NCI-H1105 (cell line): ENCODE measurements at regions not wholly inside any gene's neighbourhood (a gene's known extent, or its start where the extent isn't known, plus 50 kb on each side); places are given as distances from the start of the nearest gene placed in this dataset.
"Not testable (repeated sequence)": the region's sequence is repeated elsewhere in the genome, so short reads cannot be mapped to it uniquely, and the experiment has no call there.

ENCODE experiments used
- DNase-seq: peaks from one replicate; lab custom pipeline; 2025; lab: John Stamatoyannopoulos, UW

DNA sequence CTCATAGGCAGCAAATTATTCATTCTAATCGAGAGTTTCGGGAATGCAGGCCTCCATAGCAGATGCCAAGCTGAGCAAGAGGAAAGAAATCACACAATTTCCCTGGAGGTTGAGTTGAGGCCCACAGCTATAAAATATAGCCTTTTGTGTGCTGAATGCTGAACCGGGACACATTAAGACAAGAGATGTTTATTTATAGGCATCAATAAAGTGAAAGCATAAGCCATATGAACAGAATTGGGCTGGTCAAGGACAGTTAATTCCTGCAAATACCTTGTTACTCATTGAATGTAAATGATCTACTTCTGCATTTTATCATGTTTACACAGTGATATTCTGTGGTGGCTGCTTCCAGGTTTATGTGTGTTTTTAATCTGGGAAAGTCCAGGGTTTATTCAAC, 461.7 kb downstream of the KLF12 start:
- no peak for DNase-seq

DNA sequence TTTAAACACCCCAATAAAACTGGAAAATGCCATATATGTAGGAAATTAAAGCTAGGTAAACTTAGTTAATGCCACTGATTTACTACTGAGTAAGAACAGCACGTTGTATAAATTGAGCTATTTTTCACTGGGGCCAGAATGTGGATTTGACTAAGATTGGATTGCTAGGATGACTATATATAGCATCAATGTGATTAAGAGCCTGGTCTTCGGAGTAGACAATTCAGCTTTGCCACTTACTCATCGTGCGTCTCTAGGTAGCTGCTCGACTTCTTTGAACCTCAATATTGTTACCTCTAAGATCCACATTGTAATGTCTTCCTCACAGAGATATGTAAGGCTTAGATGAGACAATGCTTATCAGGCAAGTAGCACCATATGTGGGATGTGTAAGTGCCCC, 462.5 kb downstream of the KLF12 start:
- no peak for DNase-seq

DNA sequence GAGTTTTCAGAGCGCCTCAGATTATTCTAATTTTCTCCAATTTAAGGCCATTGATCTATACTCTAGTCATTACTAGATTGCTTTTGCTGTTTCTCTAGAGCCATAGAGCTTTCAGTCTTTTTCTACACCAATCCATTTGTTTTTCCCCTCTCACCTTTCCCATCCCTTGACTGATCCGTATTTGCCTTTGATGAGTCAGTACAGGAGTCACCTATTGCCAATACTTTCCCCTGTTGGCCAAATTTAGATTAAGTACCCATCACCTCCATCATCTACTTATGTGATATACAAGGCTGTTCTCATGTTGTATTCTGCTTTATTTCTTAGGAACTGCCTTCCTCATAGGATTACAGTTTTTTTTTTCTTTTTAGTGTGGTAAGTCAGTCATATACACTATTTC, 463.2 kb downstream of the KLF12 start:
- DNase-seq, result no peak

DNA sequence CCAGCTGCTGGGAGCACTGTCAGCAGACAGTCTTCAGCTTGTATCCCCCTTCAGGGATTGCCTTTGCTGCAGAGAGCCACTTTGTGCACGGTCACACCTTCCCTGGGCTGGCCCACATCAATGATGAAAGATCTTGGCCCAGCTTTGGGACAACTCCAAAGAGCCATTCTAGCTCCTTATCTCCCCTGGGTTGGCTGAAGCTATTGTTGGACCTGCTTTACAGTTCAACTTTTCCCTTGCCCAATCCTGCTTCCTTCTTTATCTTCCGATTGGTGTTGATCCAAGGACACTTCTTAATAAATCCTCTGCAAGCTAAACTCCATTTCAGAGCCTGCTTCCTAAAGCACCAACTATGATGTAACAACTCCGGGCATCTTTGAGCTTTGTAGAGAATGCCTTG, 466.4 kb downstream of the KLF12 start:
- DNase-seq, result no peak

DNA sequence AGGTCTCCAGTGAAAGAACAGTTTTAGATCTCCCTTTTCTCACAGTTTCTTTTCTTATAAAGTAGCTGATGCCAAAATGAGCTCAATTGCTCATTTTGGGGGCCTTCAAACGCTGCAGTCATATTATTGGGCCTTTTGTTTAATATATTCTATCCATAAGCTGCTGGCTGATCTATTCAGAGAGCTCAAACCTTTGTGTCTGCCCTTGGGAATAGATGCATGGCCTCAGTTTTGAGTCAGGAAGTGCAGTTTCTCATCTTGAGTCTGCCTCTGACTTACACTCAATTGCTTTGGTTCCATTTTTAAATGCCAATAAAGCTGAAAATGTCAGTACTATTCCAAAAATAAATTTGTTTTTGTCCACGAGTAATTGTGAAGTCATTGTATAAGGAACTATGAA, 468.9 kb downstream of the KLF12 start:
- DNase-seq, result no peak

DNA sequence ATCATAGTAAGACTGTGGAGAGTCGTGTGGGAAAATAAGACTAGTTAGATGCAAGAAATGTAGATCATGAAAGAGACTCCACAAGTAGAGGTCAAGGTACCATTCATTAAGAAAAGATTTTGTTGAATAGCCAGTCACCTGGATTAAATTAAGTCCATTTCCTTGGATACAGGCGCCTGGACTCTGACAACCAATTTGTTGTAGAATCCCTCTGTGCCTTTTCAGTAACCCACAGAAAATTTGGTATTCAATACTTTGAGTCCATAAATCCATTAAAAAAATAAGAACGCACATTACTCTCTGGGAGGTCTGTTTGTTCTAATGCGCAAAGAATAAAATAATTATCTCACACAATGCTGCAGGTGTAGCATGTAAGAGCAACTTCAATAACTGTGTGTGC, 469.4 kb downstream of the KLF12 start:
- no peak for DNase-seq

DNA sequence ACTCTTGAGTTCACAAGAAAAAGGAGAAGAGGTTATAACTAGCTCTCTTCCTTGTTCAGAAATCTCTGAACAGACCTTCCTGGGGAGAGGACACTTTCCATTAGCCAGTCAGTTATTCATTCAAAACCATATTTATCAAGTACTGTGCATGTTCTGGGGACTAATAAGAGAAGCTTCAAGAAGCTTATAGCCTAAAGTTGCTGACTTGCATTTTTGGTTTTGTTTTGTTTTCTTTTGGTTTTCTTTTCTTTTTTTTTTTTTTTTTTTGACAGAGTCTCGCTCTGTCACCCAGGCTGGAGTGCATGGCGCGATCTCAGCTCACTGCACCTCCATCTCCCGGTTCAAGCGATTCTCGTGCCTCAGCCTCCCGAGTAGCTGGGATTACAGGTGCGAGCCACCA, 471.4 kb downstream of the KLF12 start:
- no peak for DNase-seq

- DNase-seq, result no peak
Measured at GRCh38 chr13:73661687-73662425, 472.3 kb downstream of the KLF12 start.

DNA sequence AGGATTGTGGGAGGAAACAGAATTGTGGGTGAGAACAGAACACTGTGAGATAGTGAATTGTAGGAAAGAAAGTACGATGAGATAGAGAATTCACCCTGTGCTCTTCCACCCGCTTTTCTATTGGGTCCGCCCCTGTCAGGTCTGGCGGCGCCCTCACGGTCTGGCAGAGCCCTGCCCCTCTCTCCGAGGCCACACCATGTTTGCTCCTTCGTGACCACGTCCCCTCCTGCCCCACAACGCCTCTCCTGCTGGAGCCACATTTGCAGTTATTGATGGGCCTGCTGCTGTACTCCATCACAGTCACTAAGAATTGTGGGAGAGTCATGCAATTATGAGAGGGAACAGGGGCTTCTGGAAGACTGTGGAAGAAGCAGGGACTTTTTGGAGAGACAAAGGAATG, 473.1 kb downstream of the KLF12 start:
- no peak for DNase-seq

GRCh38 chr13:73658639-73659038, 475.6 kb downstream of the KLF12 start:
- no peak for DNase-seq

GRCh38 chr13:73657821-73658540, 476.2 kb downstream of the KLF12 start:
- DNase-seq, result no peak

- DNase-seq, result no peak
Measured at GRCh38 chr13:73656863-73657262, 477.3 kb downstream of the KLF12 start.

DNA sequence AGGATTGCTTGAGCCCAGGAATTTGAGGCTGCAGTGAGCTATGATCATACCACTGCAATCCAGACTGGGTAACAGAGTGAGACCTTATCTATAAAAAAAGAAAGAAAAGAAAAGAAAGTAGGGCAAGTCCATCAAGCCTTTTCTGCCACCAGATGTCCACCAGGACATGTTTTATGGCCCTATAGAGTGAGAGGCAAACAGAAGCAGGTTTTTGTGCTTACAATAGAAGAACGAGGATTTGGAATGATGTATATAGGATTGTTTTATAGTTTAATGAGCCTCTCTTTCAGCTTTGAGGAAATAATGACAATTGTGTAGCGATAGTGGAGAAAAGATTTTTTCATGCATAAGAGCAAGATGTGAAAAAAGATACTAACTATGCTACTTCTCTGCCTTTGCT, 480.5 kb downstream of the KLF12 start:
- no peak for DNase-seq

DNA sequence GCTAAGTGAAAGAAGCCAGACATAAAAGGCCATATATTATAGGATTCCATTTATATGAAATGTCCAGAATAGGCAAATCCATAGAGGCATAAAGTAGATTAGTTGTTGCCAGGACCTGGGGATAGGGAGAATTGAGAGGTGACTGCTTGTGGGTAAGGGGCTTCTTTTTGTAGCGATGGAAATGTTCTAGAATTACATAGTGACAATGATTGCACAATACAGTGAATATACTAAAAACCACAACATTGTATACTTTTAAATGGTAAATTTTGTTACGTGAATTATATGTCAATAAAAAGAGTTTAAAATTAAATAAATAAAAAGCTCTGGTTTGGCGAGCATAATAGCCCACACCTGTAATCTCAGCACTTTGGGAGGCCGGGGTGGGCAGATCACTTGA, 486.8 kb downstream of the KLF12 start:
- DNase-seq, result no peak

DNA sequence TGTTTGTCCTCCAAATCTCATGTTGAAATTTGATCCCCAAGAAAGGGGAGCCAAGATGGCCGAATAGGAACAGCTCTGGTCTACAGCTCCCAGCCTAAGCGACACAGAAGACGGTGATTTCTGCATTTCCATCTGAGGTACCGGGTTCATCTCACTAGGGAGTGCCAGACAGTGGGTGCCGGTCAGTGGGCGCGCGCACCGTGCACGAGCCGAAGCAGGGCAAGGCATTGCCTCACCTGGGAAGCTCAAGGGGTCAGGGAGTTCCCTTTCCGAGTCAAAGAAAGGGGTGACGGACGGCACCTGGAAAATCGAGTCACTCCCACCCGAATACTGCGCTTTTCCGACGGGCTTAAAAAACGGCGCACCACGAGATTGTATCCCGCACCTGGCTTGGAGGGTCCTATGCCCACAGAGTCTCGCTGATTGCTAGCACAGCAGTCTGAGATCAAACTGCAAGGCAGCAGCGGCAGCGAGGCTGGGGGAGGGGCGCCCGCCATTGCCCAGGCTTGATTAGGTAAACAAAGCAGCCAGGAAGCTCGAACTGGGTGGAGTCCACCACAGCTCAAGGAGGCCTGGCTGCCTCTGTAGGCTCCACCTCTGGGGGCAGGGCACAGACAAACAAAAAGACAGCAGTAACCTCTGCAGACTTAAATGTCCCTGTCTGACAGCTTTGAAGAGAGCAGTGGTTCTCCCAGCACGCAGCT, 493.6 kb downstream of the KLF12 start:
- DNase-seq, result not testable (repeated sequence)

- no peak for DNase-seq
Measured at GRCh38 chr13:73635166-73635787, 498.9 kb downstream of the KLF12 start.

DNA sequence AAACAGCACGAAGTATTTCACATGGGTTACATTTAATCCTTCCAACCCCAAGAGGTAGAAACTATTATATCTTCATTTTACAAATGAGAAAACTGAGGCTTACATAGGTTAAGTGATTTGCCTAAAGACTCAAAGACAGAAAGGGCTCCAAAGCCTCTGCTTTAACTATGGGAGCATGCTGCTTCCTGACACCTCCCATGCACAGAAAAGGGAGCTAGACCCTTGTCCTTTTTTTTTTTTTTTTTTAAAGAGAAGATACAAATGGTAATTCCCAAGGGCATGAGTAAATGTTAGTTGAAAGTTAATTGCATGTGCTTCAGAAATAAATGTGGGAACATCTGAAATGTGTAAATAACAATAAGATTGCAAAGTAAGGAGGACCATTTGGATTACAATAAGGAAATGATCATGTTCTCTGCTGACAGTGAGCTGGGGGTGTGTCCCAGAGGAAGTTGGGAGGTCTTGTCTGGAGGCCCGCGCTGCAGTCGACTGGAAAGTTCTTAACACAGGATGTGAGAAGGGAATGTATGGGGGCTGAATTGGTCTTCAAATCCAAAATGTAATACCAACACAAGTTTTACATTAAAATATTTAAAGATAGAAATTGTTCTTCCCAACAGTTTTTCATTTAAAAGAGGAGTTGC, 500.3 kb downstream of the KLF12 start:
- no peak for DNase-seq

GRCh38 chr13:73631411-73631810, 502.8 kb downstream of the KLF12 start:
- no peak for DNase-seq

DNA sequence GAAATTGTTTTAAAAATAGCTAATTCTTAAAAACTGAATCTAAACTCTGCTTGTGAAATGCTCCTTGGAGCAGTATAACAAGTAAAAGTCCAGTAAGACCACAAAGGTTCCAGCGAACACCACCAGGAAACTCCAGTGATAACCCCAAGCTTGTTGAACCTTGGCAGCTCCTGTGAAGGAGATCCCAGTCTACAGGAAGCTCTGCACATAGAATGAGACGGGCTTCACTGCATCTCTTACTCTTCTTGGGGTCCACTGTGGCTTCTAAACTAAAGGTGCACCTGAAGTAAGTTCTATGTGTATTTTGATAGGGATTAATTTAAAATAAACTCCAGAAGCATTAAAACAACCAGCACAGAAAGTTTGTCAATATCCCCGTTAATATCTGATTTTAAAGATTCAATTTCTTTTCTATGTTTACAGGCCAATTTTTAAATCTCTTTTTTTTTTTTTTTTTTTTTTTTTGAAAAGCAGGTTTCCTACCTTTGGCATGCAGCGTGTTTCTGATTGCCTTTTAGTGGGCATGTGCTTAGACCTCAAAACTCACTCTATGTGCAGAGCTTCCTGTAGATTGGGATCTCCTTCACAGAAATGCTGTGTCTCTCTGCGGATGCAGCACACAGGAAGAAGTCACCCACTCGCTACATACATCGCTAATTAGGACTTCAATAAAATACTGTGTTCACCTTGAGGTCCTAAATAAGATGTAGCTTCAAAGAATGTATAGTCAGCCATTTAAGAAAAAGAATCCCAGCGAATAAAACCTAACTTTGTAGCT, 508.5 kb downstream of the KLF12 start:
- no peak for DNase-seq

GRCh38 chr13:73623281-73623680, 510.9 kb downstream of the KLF12 start:
- no peak for DNase-seq

DNA sequence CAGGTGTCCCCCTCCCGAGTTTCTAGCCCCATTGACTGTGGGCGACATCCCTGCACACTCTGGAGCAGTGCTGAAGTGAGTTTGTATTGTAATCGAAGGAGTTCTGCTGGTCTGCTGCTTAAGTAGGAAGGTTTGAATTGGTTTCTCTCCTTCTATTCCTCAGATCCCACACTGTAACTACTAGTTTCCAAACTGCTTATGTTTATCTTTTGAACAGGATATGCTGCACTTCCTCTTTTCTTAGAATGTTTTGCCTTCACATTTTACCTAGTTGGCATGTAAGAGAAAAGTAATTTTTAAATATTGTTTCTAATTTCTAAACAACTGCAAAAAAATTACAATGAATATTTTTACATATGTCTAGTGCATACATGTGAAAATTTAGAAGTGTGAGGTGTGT, 511.8 kb downstream of the KLF12 start:
- DNase-seq, result no peak
